ENCODE measurements at regions not wholly inside any gene's neighbourhood (a gene's known extent, or its start where the extent isn't known, plus 50 kb on each side); places are given as distances from the start of the nearest gene placed in this dataset.

DNA sequence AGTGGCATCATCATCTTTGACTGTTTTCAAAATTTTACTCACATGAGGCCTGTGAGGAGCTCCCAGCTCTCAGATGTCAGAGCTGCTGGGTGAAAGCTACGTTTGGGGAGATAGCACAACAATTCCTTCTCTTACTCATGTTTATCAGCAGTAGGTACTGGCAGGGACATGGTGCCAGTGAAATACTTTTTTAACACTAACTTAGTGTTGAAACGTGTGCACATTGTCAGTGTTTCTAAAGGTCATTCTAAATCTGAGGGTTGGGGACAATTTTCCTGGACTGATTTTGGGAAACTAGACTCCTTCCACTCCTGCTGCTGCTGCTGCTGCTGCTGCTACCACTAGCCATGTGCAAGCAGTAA lies 487.4 kb downstream of the PDCD6IP start:
- TF ChIP-seq, protein P1, sequence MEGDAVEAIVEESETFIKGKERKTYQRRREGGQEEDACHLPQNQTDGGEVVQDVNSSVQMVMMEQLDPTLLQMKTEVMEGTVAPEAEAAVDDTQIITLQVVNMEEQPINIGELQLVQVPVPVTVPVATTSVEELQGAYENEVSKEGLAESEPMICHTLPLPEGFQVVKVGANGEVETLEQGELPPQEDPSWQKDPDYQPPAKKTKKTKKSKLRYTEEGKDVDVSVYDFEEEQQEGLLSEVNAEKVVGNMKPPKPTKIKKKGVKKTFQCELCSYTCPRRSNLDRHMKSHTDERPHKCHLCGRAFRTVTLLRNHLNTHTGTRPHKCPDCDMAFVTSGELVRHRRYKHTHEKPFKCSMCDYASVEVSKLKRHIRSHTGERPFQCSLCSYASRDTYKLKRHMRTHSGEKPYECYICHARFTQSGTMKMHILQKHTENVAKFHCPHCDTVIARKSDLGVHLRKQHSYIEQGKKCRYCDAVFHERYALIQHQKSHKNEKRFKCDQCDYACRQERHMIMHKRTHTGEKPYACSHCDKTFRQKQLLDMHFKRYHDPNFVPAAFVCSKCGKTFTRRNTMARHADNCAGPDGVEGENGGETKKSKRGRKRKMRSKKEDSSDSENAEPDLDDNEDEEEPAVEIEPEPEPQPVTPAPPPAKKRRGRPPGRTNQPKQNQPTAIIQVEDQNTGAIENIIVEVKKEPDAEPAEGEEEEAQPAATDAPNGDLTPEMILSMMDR (IDR thresholded peaks at IDR 0.05): no peak
- no peak for TF ChIP-seq POLR2A (IDR thresholded peaks at IDR 0.05)
